Endodermal cell (in vitro differentiated cells): ENCODE measurements at regions not wholly inside any gene's neighbourhood (a gene's known extent, or its start where the extent isn't known, plus 50 kb on each side); places are given as distances from the start of the nearest gene placed in this dataset.
A peak's percentile ranks its signal among the peaks of the same experiment; 100 is the strongest.

Experiments
- DNase-seq: peaks from one replicate; pipeline ENCODE4 v3.0.0-alpha.2; 2017
- H3K27ac ChIP-seq: 2 replicates; pipeline ENCODE4 v1.5.1; 2013; ENCODE audit warnings: mild to moderate bottlenecking, low read depth, low read length, moderate library complexity
- H3K27me3 ChIP-seq: 2 replicates; pipeline ENCODE4 v1.6.1; 2013; ENCODE audit warnings: mild to moderate bottlenecking, low read length, moderate library complexity; ENCODE audit not compliant: insufficient read depth, control insufficient read depth, poor library complexity, severe bottlenecking
- H3K36me3 ChIP-seq: 2 replicates; pipeline ENCODE4 v1.7.0; 2013; ENCODE audit warnings: mild to moderate bottlenecking, low read length, moderate library complexity; ENCODE audit not compliant: control insufficient read depth, insufficient read depth
- H3K4me1 ChIP-seq: one replicate; pipeline ENCODE4 v1.7.0; 2013; ENCODE audit warnings: low read length; ENCODE audit not compliant: control insufficient read depth, insufficient read depth
- H3K4me3 ChIP-seq: 2 replicates; pipeline ENCODE4 v1.5.1; 2013; ENCODE audit warnings: mild to moderate bottlenecking, low read length, moderate library complexity
- H3K9ac ChIP-seq: 2 replicates; pipeline ENCODE4 v1.6.1; 2013; ENCODE audit warnings: mild to moderate bottlenecking, low read length, moderate library complexity; ENCODE audit not compliant: poor library complexity, severe bottlenecking; ENCODE audit errors: extremely low read depth
- H3K9me3 ChIP-seq: 2 replicates; pipeline ENCODE4 v1.6.1; 2013; ENCODE audit warnings: mild to moderate bottlenecking, low read length, moderate library complexity; ENCODE audit not compliant: control insufficient read depth
- H3K27ac Mint-ChIP-seq: 2 replicates; pipeline ENCODE4 v1.8.0; 2020; ENCODE audit warnings: mixed read lengths
- H3K27me3 Mint-ChIP-seq: 2 replicates; pipeline ENCODE4 v1.8.0; 2021; ENCODE audit warnings: mild to moderate bottlenecking, mixed read lengths; ENCODE audit not compliant: insufficient read depth
- H3K36me3 Mint-ChIP-seq: 2 replicates; pipeline ENCODE4 v1.8.0; 2020; ENCODE audit warnings: low read depth, mixed read lengths
- H3K4me1 Mint-ChIP-seq: 2 replicates; pipeline ENCODE4 v1.8.0; 2020; ENCODE audit warnings: mixed read lengths
- H3K4me3 Mint-ChIP-seq: 2 replicates; pipeline ENCODE4 v1.8.0; 2020; ENCODE audit warnings: mild to moderate bottlenecking, moderate library complexity, mixed read lengths
- H3K9me3 Mint-ChIP-seq: 2 replicates; pipeline ENCODE4 v1.8.0; 2020; ENCODE audit warnings: mild to moderate bottlenecking, mixed read lengths
- CTCF ChIP-seq: fragments of 200-600 bp; sonication (generic); conservative IDR thresholded peaks from 2 replicates; pipeline ENCODE4 v1.5.0; 2021; ENCODE audit warnings: antibody characterized with exemption, mild to moderate bottlenecking
- WGBS, 2 experiments: methylation state at CpG; one replicate each; pipeline versions ENCODE4 v1.1.5 to v1.1.7; 2013; ENCODE audit warnings: missing lambda C conversion rate in 2 of 2, mixed read lengths in 1 of 2; ENCODE audit not compliant: insufficient coverage in 1 of 2, insufficient read length in 1 of 2; 5-methylcytosine and 5-hydroxymethylcytosine counted together

- no peaks in the 10 kb centered on the region for H3K36me3 Mint-ChIP-seq
- 88 to 90% methylated on average over 1 of the region's 1 CpG for WGBS, 2 experiments
- H3K9me3 ChIP-seq = no peaks in the 10 kb centered on the region
- H3K36me3 ChIP-seq = no peaks in the 10 kb centered on the region
- no peak overlapping the region for H3K27ac ChIP-seq
- H3K27me3 Mint-ChIP-seq = no peaks in the 10 kb centered on the region
- H3K4me3 ChIP-seq = no peak overlapping the region
- no peak overlapping the region for H3K27ac Mint-ChIP-seq
- H3K4me3 Mint-ChIP-seq = no peak overlapping the region
- H3K27me3 ChIP-seq = no peaks in the 10 kb centered on the region
- H3K4me1 Mint-ChIP-seq = no peaks in the 10 kb centered on the region
- no peaks in the 10 kb centered on the region for H3K9me3 Mint-ChIP-seq
- no peak overlapping the region for H3K9ac ChIP-seq
- H3K4me1 ChIP-seq = no peaks in the 10 kb centered on the region
- TF ChIP-seq CTCF = no peak
- DNase-seq = no peak
Measured at GRCh38 chr18:57908092-57908491, 105.0 kb upstream of the ATP8B1 start.

GRCh38 chr18:57907550-57907949, 104.4 kb upstream of the ATP8B1 start:
- no peak overlapping the region for H3K27ac Mint-ChIP-seq
- Histone ChIP-seq H3K27me3 (no peaks in the 10 kb centered on the region), H3K4me3 (no peak overlapping the region), H3K27ac (no peak overlapping the region), H3K4me1 (no peaks in the 10 kb centered on the region), H3K9me3 (no peaks in the 10 kb centered on the region), H3K36me3 (no peaks in the 10 kb centered on the region), H3K9ac (no peak overlapping the region)
- H3K27me3 Mint-ChIP-seq = no peaks in the 10 kb centered on the region
- no peak for TF ChIP-seq CTCF
- no peak overlapping the region for H3K4me3 Mint-ChIP-seq
- WGBS, 2 experiments = 50 to 74% methylated on average over 1 to 3 of the region's 4 CpGs
- DNase-seq = no peak
- H3K4me1 Mint-ChIP-seq = no peaks in the 10 kb centered on the region
- no peaks in the 10 kb centered on the region for H3K9me3 Mint-ChIP-seq
- H3K36me3 Mint-ChIP-seq = no peaks in the 10 kb centered on the region

GRCh38 chr18:57906852-57907251, 103.7 kb upstream of the ATP8B1 start:
- H3K4me3 ChIP-seq = no peak overlapping the region
- Mint-ChIP-seq H3K9me3 (no peaks in the 10 kb centered on the region), H3K27ac (no peak overlapping the region), H3K27me3 (no peaks in the 10 kb centered on the region), H3K4me1 (no peaks in the 10 kb centered on the region), H3K4me3 (no peak overlapping the region), H3K36me3 (no peaks in the 10 kb centered on the region)
- peak; percentile 61 for DNase-seq
- WGBS, 2 experiments = 88 to 92% methylated on average over 4 to 5 of the region's 5 CpGs
- peak; percentile 66 for TF ChIP-seq CTCF
- no peak overlapping the region for H3K9ac ChIP-seq
- no peaks in the 10 kb centered on the region for H3K9me3 ChIP-seq
- no peaks in the 10 kb centered on the region for H3K4me1 ChIP-seq
- no peak overlapping the region for H3K27ac ChIP-seq
- no peaks in the 10 kb centered on the region for H3K36me3 ChIP-seq
- no peaks in the 10 kb centered on the region for H3K27me3 ChIP-seq
